AG04449 (cell line): ENCODE measurements at regions not wholly inside any gene's neighbourhood (a gene's known extent, or its start where the extent isn't known, plus 50 kb on each side); places are given as distances from the start of the nearest gene placed in this dataset.

Source experiments
- CTCF ChIA-PET: fragments of 350-600 bp; formaldehyde crosslinking; extraction: SDS; loops from one replicate; lab custom pipeline; 2021; ENCODE audit warnings: antibody characterized with exemption; lab: Yijun Ruan, JAX
- POLR2A ChIA-PET: fragments of 400-600, 350-600 bp; formaldehyde crosslinking; extraction: SDS; loops from one replicate; lab custom pipeline; 2020; ENCODE audit warnings: antibody characterized with exemption, inconsistent platforms; lab: Yijun Ruan, JAX
- DNase-seq: peaks from one replicate; pipeline ENCODE4 v3.0.0-alpha.2; 2010; ENCODE audit warnings: low read depth, low spot score
- H3K4me3 ChIP-seq: 2 replicates; pipeline ENCODE4 v1.5.1; 2011; ENCODE audit warnings: low read depth, mild to moderate bottlenecking, control low read depth, low read length
- TF ChIP-seq, protein P1 (sequence below): IDR thresholded peaks from one replicate; pipeline ENCODE4 v1.5.1; 2011; ENCODE audit warnings: mild to moderate bottlenecking, moderate library complexity, low read length, control low read depth, inconsistent platforms; ENCODE audit not compliant: insufficient read depth; ENCODE audit errors: missing control alignments

DNA sequence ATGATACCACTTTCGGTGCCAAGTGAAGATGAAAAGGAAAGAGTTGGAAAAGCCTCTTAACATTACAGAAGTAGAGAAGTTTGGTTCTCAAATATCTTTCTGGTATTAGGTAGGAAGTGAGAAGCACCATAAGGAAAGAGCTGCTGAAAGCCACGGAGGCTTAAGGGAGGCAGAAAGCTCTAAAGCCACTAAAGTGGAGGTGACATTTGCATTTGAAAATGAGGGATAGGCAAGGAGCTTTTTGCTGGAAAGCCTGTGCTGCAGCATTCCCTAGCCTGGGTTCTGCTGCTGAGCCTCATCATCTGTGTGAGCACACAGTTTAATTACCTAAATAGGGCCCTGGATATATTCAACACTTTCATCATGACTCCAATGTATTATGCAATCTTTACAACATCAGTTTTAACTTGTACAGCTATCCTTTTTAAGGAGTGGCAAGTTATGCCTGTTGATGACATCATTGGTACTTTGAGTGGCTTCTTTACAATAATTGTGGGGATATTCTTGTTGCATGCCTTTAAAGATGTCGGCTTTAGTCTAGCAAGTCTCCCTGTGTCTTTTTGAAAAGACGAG, 315.4 kb downstream of the RBM26 start:
- TF ChIP-seq, protein P1, sequence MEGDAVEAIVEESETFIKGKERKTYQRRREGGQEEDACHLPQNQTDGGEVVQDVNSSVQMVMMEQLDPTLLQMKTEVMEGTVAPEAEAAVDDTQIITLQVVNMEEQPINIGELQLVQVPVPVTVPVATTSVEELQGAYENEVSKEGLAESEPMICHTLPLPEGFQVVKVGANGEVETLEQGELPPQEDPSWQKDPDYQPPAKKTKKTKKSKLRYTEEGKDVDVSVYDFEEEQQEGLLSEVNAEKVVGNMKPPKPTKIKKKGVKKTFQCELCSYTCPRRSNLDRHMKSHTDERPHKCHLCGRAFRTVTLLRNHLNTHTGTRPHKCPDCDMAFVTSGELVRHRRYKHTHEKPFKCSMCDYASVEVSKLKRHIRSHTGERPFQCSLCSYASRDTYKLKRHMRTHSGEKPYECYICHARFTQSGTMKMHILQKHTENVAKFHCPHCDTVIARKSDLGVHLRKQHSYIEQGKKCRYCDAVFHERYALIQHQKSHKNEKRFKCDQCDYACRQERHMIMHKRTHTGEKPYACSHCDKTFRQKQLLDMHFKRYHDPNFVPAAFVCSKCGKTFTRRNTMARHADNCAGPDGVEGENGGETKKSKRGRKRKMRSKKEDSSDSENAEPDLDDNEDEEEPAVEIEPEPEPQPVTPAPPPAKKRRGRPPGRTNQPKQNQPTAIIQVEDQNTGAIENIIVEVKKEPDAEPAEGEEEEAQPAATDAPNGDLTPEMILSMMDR = no peak
- H3K4me3 ChIP-seq = no peak overlapping the region
- no peak for DNase-seq
- CTCF ChIA-PET = no interaction called here
- POLR2A ChIA-PET = no interaction called here

DNA sequence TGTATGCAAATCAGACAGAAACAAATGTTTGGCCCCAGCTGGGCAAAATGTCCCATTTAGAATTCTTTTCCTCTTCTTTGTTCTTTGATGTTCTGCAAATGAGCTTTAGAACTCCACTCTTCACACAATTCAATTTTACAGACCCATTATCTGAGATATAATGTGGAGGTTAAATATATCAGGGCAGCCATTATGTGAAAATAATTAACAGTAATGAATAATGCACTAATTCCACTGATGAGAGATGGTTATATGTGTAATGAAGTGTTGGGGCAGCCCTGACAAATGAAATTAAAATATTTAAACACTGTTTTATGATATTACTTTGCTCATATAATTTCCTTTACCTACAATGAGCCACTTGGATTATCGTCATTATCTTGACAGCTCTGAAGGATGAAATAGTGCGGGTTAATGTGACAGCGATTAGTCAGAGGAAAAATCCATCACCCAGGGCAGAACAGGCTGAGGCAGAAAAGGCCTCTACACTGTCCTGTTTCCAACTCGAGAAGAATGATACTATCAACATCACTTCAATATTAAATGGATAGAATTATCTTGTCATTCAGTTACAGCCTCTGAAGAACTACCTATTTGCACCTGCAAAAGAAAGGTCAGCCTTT, 321.1 kb downstream of the RBM26 start:
- ChIA-PET POLR2A (no interaction called here), CTCF (no interaction called here)
- TF ChIP-seq, protein P1 = no peak
- DNase-seq = no peak
- H3K4me3 ChIP-seq = no peak overlapping the region

DNA sequence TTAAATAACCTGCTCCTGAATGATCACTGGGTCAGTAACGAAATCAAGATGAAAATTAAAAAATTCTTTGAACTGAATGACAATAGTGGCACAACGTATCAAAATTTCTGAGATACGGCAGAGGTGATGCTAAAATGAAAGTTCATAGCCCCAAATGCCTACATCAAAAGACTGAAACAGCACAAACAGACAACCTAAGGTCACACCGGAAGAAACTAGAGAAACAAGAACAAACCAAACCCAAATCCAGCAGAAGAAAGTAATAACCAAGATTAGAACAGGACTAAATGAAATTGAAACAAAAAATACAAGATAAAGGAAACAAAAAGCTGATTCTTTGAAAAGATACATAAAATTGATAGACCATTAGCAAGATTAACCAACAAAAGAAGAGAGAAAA, 324.1 kb downstream of the RBM26 start:
- ChIA-PET POLR2A (no interaction called here), CTCF (no interaction called here)
- H3K4me3 ChIP-seq = no peak overlapping the region
- no peak for DNase-seq
- TF ChIP-seq, protein P1 = no peak

DNA sequence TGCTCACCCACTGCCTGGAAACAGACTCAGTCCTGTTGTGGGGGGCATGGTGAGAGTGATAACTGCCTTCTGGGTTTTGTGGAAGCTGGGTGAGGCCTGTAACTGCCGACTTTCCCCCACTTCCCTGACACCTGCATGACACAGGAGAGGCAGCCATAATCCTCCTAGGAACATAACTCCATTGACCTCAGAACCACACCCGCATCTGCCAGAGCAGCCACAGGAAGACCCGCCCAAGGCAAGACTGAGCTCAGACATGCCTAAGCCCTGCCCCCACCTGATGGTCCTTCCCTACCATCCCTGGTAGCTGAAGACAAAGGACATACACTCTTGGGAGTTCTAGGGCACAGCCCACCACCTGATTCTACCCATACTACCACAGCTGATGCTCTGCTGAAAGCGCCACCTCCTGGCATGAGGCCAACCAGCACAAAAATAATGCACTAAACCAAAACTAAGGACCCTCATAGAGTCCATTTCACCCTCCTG, 326.7 kb downstream of the RBM26 start:
- TF ChIP-seq, protein P1 = no peak
- no peak overlapping the region for H3K4me3 ChIP-seq
- POLR2A ChIA-PET = no interaction called here
- CTCF ChIA-PET = no interaction called here
- no peak for DNase-seq

DNA sequence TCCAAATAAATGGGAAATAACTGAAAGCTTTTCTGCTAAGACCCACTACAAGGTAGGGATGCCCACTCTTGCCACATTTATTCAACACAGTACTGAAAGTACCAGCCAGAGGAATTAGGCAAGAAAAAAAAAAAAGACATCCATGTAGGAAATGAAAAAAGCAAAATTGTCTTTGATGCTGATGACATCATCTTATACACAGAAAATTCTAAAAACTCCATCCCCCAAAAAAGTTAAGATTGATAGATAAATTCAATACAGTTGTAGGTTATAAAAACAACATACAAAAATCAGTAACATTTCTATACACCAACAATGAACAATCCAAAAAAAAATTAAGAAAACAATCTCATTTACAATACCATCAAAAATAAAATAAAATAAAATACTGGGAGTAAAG, 330.4 kb downstream of the RBM26 start:
- ChIA-PET CTCF (no interaction called here), POLR2A (no interaction called here)
- TF ChIP-seq, protein P1 = no peak
- H3K4me3 ChIP-seq = no peak overlapping the region
- no peak for DNase-seq

DNA sequence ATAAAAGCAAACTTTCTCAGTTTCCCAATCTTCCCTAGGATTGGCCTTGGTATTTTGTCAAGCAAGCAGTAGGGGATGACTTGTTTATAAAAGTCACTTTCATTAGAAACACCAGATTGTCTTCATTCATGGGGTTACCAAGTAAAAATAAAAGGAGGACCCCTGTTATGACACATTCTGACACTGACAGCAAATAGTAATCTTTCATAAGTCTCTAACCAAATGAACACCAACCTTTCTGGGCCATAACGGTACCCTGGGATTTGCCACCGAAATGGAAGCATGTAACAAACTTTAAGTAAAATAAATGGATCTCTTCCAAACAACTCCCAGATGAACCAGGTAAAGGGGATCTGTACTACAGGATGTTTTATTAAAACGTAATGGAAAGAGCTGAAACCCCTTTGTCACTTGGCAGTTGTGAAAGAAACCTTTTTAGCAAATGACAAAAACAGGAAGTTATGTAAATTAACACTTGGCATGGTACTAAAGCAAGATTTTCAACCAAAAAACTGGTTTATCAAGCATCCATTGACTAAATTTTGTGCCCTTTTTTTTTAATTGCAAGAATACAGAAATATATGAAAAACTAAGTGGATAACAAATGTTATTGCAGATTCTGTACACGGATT, 335.6 kb downstream of the RBM26 start:
- no peak overlapping the region for H3K4me3 ChIP-seq
- DNase-seq = no peak
- CTCF ChIA-PET = no interaction called here
- TF ChIP-seq, protein P1 = no peak
- POLR2A ChIA-PET = no interaction called here
